SK-MEL-5 (cell line): ENCODE measurements at regions not wholly inside any gene's neighbourhood (a gene's known extent, or its start where the extent isn't known, plus 50 kb on each side); places are given as distances from the start of the nearest gene placed in this dataset.
"Not testable (repeated sequence)": the region's sequence is repeated elsewhere in the genome, so short reads cannot be mapped to it uniquely, and the experiment has no call there.

Experiments used
- DNase-seq: peaks from one replicate; pipeline ENCODE4 v3.0.0-alpha.2; 2016; ENCODE audit warnings: low read depth, low spot score
- in situ Hi-C: cut with HindIII; loops from 2 replicates; pipeline ENCODE4 v1.10.0; 2016; ENCODE audit warnings: low sequenced_read_pairs, high pct_unique_total_duplicates, low pct_unique_long_range_greater_than_20kb

DNA sequence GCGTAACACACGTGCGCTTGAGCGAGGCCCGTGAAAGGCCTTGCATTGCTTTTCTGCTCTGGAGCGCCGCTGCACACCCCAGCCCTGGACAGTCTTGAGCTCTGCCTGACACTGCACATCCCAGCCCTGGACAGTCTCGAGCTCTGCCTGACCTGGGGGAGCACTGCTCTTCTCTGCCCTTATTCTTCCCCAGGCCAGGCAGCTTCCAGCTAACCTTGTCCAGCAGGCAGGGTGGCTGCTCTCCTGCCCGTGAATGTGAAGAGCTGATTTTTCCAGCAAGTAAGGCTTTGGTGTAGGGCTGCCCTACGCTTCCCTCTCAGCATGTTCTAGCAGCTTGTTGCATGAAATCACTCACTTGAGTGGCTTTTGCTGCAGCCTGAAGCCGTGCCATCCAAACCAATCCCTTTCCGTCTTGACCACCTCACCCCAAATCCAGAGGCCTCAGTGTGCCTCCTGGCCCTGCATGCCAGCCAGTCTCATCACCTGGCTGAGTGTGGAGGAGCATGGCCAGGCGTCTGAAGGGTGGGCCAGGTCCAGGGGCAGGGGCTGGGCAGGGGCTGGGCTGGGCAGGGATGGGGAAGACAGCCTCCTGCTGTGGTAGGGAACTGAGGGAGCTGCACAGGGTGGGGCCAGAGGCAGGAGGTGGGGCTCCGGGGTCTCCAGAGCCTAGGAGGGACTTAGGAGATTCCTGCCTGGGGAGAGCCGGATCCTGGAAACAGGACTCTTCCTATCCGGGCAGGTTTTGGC, 89.5 kb upstream of the B3GAT1 start:
- in situ Hi-C loops: no loop called here
- DNase-seq: no peak

DNA sequence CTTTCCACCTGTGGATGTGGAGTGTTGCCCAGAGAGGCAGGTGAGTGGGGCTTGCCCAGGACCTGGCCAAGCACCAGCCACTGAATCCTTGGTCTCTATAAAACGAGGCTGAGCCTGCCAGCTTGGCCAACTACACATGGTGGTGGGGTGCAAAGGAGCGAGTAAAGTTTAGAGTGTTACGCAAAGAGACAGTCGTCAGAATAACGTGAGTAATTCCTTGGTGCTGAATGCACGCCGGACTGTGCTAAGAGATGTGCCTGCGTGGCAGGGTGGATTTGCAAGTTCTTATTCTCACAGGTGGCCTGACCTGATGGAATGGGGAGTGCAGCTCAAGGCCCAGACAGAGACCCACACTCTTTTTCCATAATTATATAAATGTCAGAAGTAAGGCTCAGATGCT, 88.6 kb upstream of the B3GAT1 start:
- in situ Hi-C loops: no loop called here
- DNase-seq: no peak

DNA sequence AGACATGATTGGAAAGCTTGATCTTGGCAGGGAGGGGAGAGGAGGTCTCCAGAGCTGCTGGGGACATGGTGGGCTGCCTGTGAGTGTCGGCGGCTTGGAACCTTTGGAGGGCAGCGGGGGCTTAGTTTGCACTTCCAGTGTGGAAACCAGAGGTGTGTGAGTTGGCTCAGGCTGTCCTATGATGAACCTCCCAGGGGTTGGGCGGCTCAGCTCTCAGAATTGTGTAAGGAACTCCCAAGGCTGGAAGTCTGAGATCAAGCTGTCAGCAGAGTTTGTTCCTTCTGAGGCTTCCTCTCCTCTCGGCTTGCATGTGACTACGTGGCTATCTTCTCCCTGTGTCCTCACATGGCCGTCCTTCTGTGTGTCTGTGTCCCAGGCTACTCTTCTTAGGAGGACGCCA, 87.9 kb upstream of the B3GAT1 start:
- in situ Hi-C loops: no loop called here
- DNase-seq: no peak

DNA sequence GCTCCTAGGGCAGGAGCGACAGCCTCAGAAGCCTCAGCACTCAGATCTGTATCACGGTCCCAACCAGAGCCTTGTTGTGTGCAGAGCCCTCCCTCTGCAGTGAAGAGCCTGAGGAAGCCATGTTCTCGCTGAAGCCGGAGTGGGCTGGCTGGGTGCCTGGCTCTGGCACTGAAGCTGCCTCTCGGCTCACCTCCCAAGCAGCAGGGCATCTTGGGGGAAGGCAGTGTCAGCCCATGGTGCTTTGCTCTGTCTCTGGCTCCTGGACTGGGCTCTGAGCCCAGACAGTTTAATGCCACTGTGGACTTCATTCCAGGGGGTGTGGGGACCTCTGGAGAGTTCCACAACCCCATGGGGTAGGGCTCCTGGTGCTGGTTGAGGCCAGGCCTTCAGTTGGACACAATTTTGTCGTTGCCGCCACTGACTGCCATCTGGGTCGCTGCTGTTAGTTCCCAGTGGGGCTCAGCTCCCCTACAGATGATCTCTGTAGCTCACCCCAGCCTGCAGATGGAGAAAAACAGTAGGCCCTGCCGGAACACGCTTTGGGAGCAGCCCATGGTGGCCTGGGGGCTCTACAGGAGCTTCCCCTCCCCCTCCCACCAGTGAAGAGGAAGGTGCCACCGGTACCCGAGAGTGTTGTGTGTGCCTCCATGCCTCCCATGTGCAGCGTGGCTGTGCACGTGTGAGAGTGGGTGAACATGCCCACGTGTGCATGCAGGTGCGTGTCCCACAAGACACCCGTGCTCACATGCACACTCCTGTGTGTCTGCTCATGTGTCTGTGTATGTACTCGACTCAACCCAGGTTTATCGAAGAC, 86.5 kb upstream of the B3GAT1 start:
- in situ Hi-C loops: no loop called here
- DNase-seq: no peak

DNA sequence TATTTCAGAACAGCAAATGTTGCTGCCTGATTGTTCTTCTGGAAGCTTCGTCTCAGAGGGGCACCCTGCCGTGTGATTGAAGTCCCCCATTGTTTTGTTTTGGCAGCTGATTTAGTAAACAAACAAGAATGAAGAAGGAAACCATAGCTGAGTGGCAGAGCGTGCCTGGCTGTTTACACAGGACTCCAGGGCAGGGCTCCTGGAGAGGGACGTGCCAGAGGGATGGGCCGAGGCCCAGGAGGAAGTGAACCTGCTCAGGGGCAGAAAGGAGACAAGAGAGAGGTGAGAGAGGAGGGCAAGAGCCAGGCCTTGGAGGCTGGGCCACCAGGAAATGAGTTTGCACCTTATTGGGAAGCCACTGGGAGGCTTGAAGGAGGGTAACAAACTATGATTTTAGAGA, 85.5 kb upstream of the B3GAT1 start:
- DNase-seq: no peak
- in situ Hi-C loops: no loop called here

DNA sequence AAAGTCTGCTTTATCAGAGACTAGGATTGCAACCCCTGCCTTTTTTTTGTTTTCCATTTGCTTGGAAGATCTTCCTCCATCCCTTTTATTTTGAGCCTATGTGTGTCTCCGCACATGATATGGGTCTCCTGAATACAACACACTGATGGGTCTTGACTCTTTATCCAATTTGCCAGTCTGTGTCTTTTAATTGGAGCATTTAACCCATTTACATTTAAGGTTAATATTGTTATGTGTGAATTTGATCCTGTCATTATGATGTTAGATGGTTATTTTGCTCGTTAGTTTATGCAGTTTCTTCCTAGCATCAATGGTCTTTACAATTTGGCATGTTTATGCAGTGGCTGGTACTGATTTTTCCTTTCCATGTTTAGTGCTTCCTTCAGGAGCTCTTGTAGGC, 84.0 kb upstream of the B3GAT1 start:
- in situ Hi-C loops, DNase-seq: not testable (repeated sequence)

DNA sequence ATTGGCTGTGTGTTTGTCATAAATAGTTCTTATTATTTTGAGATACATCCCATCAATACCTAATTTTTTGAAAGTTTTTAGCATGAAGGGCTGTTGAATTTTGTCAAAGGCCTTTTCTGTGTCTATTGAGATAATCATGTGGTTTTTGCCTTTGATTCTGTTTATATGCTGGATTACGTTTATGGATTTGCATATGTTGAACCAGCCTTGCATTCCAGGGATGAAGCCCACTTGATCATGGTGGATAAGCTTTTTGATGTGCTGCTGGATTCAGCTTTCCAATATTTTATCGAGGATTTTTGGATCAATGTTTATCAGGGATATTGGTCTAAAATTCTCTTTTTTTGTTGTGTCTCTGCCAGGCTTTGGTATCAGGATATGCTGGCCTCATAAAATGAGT, 82.4 kb upstream of the B3GAT1 start:
- DNase-seq, in situ Hi-C loops: not testable (repeated sequence)

DNA sequence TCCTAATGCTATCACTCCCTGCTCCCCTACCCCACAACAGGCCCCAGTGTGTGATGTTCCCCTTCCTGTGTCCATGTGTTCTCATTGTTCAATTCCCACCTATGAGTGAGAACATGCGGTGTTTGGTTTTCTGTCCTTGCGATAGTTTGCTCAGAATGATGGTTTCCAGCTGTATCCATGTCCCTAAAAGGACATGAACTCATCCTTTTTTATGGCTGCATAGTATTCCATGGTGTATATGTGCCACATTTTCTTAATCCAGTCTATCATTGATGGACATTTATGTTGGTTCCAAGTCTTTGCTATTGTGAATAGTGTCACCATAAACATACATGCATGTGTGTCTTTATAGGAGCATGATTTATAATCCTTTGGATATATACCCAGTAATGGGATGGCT, 80.4 kb upstream of the B3GAT1 start:
- in situ Hi-C loops, DNase-seq: not testable (repeated sequence)

DNA sequence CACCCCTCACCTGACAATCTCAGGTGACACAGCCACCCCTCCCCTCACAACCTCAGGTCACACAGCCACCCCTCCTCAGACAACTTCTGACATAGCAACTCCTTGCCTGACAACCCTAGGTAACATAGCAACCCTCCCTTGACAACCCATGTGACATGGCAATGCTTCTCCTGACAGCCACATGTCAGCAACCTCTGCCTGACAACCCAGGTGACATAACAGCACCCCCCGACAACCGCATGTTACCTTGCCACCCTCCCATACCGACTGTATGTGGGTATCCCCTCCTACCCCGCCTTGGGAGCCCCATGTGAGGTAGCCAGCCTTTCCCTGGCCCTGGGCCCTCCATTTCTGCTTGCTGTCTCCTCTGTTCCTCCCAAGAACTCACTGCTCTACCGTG, 77.7 kb upstream of the B3GAT1 start:
- in situ Hi-C loops: no loop called here
- no peak for DNase-seq

DNA sequence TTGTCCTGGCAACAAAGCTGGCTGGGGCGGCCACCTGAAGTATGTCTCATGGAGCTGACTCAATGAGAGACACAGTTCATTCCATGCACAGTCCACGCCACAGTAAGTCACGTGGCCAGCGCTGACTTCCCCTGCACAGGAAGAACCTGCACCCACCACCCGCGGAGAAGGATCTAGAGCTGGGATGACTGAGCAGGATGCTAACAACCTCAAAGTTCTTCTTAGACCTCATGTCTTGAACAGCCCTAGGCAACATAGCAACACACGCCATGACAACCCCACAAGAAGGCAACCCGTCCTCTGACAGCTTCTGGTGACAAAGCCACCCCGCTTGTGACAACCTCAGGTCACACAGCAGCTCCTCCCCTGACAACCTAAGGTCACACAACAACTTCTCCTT, 76.9 kb upstream of the B3GAT1 start:
- in situ Hi-C loops: no loop called here
- DNase-seq: no peak

DNA sequence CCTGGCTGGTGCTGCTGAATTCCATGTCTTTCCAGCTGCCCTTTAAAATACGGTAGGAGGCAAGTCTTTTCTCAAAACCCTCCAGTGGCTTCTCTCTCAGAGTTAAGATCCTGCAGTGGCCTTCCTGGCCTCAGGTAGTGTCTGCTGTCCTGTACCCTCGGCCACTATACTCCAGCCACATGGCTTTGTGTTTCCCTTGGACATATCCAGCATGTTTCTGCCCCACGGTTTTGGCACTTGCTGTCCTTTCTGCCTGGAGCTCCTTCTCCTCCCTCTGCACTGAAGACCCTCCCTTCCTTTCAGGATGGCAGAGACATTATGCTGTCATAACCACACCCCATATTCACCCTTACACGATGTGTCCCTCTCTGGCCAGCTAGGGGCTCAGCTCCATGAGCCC, 76.5 kb upstream of the B3GAT1 start:
- in situ Hi-C loops: no loop called here
- DNase-seq: no peak

DNA sequence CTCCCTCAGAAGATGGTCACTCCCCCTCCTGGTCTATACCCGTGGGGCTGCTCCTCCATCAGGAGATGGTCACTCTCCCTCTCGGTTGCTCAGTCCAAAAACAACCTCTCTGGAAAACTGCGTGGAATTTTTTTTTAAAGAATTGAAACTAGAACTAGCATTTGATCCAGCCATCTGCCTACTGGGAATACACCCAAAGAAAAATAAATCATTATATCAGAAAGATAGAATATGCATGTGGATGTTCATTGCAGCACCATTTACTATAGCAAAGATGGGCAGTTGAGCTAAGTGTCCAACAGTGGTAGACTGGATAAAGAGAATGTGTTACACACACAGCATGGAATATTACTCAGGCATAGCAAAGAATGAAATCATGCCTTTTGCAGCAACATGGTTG, 75.7 kb upstream of the B3GAT1 start:
- in situ Hi-C loops: no loop called here
- no peak for DNase-seq

DNA sequence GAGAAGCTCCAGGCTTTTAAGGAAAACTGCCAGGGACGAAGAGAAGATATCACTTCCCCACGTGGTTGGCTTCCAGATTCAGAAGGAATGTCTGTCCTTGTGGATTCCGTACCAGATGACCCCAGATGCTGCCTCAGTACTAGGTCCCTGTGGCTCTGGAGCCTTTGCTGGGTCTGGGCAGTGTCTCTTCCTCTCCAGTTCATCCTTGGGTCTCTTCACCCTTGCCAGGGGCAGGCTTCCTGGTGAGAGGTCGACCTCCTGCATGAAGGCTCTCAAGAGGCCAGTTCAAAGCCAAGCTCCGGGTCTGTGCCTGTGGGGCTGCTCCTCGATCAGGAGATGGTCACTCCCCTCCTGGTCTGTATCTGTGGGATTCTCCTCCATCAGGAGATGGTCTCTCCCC, 74.7 kb upstream of the B3GAT1 start:
- DNase-seq: no peak
- in situ Hi-C loops: no loop called here

DNA sequence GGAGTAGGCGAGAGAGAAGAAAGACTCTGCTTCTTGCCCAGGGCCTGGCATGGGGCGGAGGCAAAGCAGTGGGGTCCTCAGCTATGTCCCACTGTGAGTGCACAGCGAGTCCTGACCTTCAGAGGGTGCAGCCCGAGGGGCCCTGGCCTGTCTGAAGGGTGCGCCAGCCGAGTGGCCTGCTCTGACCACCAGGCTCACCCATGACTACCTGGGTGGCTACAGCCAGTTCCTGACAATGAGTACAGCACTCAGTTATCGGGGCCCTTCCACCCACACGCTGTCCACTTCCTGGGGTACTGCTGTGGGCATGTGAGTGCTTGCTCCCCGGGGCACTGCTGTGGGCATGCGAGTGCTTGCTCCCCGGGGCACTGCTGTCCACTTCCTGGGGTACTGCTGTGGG, 74.1 kb upstream of the B3GAT1 start:
- in situ Hi-C loops: no loop called here

DNA sequence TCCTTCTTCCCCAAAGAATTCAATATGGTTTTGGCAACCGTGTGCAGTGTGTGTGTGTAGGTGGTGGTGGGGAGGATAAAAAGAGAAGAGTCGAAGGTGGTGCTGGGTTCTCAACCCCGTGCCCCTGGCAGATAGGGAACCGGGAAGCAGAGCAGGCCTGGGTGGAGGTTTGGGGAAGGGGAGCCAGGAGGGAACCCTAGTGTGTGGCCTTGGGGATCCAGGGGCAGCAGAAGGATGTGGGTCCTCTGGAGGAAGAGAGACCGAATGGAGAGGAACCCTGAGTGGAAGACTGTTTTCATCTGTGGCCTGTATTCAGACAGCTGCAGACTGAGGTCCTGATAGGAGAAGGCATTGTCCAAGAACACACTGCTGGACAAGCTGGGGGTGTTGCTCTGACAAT, 73.3 kb upstream of the B3GAT1 start:
- no peak for DNase-seq
- in situ Hi-C loops: no loop called here

More for the DNA sequence above, 74.1 kb upstream of the B3GAT1 start:
- no peak for DNase-seq

DNA sequence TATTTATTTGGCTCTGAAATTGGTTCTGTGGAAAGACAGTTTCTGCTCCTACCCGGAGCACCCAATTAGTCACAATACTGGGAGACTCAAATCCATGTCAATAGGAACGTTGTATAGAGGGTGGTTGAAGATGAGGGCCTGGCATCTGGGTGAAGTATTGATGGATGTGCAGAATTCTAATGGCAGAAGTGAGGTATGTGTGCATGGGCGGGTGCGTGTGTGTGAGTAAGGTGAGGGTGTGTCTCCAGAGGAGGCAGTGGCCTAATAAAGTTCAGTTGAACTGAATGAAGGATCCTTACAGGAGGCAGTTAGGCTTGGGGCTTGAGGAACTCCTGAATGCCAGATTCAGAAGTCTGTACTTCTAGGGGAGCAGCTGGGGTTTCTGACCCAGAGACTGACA, 71.8 kb upstream of the B3GAT1 start:
- in situ Hi-C loops: no loop called here
- no peak for DNase-seq

DNA sequence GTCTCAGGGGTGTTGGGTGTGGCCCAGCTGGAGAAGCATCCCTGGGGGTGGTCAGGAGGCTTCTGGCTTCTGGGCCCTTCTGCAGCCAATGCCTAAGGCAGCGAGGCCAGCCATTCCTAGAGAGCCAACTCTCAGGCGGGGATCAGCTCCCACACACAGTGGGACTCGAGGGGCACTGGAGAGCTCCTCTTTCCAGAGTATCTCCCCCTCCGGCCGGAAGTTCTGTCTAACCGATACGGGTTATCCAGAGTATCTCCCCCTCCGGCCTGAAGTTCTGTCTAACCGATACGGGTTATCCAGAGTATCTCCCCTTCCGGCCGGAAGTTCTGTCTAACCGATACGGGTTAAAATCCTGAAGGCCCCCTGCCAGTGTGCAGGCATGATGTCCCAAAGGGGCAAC, 71.2 kb upstream of the B3GAT1 start:
- DNase-seq: no peak
- in situ Hi-C loops: no loop called here

DNA sequence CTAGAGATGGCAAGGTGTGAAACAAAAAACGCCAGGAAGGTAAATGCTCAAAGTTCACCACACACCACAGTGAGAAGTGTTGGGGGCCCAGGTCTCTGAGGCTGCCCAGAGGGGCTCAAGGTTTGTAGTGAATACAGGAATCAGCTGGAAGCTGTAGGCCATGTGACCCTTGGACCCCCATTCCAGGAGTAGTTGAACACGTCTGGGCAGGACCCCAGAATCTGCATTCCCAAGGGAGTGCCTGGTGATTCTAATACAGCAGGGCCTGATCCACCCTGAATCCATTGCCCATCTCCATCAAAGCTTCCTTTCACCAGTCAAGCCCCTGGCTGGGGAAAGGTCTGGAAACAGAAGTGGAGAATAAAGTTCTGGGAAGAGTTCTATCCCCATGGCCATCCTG, 70.8 kb upstream of the B3GAT1 start:
- in situ Hi-C loops: no loop called here

DNA sequence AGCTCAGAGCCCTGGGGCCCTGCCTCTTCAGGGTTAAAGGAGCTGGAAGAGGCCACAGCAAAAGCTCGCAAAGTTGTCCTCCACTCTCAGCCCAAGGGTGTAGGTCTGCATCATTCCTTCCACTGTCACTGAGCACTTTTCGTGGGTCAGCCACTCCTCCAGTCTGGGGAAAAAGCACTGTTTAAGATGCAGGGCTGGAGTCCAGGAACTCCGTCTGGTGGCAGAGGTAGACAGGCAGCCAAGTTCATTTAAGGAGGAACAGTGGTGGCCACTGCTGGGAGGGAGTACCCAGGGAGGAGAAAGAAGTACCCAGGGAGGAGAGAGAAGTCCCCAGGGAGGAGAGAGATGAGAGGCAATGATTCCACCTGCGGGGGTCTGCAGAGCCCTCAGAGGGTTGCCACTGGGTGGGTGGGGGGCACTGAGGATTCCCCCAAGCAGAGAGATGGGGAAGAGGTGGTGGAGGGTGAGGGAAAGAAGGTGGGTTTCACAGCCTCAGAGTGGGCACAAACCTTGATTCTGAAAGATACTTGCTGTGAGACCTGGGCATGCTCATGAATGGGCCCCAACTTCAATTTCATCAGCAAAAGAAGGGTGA, 70.0 kb upstream of the B3GAT1 start:
- in situ Hi-C loops: no loop called here
- DNase-seq: no peak

More for the DNA sequence above, 70.8 kb upstream of the B3GAT1 start:
- DNase-seq: no peak
